ENCODE measurements at regions not wholly inside any gene's neighbourhood (a gene's known extent, or its start where the extent isn't known, plus 50 kb on each side); places are given as distances from the start of the nearest gene placed in this dataset.

GRCh38 chr2:43138441-43138840 is 88.0 kb downstream of the ZFP36L2 start:
- peak in 1 of 3 donors; percentile 8 for DNase-seq
- intact Hi-C loops (cut with DNase I, micrococcal nuclease), result no loop called here

GRCh38 chr2:43136876-43137275 is 89.5 kb downstream of the ZFP36L2 start:
- DNase-seq, result no peak
- intact Hi-C loops (cut with DNase I, micrococcal nuclease), result no loop called here

More at GRCh38 chr2:43138441-43138840, 88.0 kb downstream of the ZFP36L2 start:
- ATAC-seq, result no peak
- no peak overlapping the region for H3K4me3 ChIP-seq
- no peaks in the 10 kb centered on the region for H3K36me3 ChIP-seq (ENCODE audit: low read depth)
- no peak for TF ChIP-seq CTCF (IDR thresholded peaks at IDR 0.05)
- peaks cover 26% of the 10 kb centered on the region for H3K4me1 ChIP-seq (ENCODE audit: low read depth)
- no peaks in the 10 kb centered on the region for H3K9me3 ChIP-seq

GRCh38 chr2:43136011-43136799 is 90.2 kb downstream of the ZFP36L2 start:
- H3K9me3 ChIP-seq, result no peaks in the 10 kb centered on the region
- DNase-seq, result peak in 1 of 3 donors; percentile 35
- intact Hi-C loops (cut with DNase I, micrococcal nuclease), result no loop called here
- no peak overlapping the region for H3K4me3 ChIP-seq
- peaks cover 46% of the 10 kb centered on the region for H3K4me1 ChIP-seq (ENCODE audit: low read depth)
- no peak for ATAC-seq
- TF ChIP-seq CTCF (IDR thresholded peaks at IDR 0.05), result no peak
- H3K36me3 ChIP-seq (ENCODE audit: low read depth), result no peaks in the 10 kb centered on the region

More at GRCh38 chr2:43136876-43137275, 89.5 kb downstream of the ZFP36L2 start:
- ATAC-seq, result peak; percentile 38
- Histone ChIP-seq H3K4me3 (no peak overlapping the region), H3K4me1 (ENCODE audit: low read depth) (peaks cover 41% of the 10 kb centered on the region), H3K36me3 (ENCODE audit: low read depth) (no peaks in the 10 kb centered on the region), H3K9me3 (no peaks in the 10 kb centered on the region)
- no peak for TF ChIP-seq CTCF (IDR thresholded peaks at IDR 0.05)

GRCh38 chr2:43135583-43135982 is 90.8 kb downstream of the ZFP36L2 start:
- DNase-seq, result no peak
- no peaks in the 10 kb centered on the region for H3K36me3 ChIP-seq (ENCODE audit: low read depth)

GRCh38 chr2:43134571-43134889 is 91.9 kb downstream of the ZFP36L2 start:
- Histone ChIP-seq H3K9me3 (no peaks in the 10 kb centered on the region), H3K36me3 (ENCODE audit: low read depth) (no peaks in the 10 kb centered on the region), H3K4me3 (no peak overlapping the region), H3K4me1 (ENCODE audit: low read depth) (peaks cover 57% of the 10 kb centered on the region)
- ATAC-seq (no peak), DNase-seq (peak in 1 of 3 donors; percentile 90)
- TF ChIP-seq CTCF (IDR thresholded peaks at IDR 0.05), result no peak
- intact Hi-C loops (cut with DNase I, micrococcal nuclease), result no loop called here

More at GRCh38 chr2:43135583-43135982, 90.8 kb downstream of the ZFP36L2 start:
- peaks cover 53% of the 10 kb centered on the region for H3K4me1 ChIP-seq (ENCODE audit: low read depth)
- ATAC-seq, result no peak
- no peaks in the 10 kb centered on the region for H3K9me3 ChIP-seq
- TF ChIP-seq CTCF (IDR thresholded peaks at IDR 0.05), result no peak
- intact Hi-C loops (cut with DNase I, micrococcal nuclease), result no loop called here
- no peak overlapping the region for H3K4me3 ChIP-seq
